Hepatocyte (in vitro differentiated cells): ENCODE measurements at regions not wholly inside any gene's neighbourhood (a gene's known extent, or its start where the extent isn't known, plus 50 kb on each side); places are given as distances from the start of the nearest gene placed in this dataset.

Experiments used
- CTCF ChIP-seq: fragments of 200-600 bp; sonication (generic); IDR thresholded peaks from 2 replicates; pipeline ENCODE4 v1.5.1; 2016; ENCODE audit warnings: antibody characterized with exemption, mild to moderate bottlenecking; ENCODE audit not compliant: poor library complexity
- EZH2 ChIP-seq: fragments of 200-600 bp; sonication (generic); IDR thresholded peaks from 2 replicates; pipeline ENCODE4 v1.6.1; 2016; ENCODE audit warnings: antibody characterized with exemption, mild to moderate bottlenecking, borderline replicate concordance

GRCh38 chr6:27139756-27140579 lies 107.5 kb upstream of the PRSS16 start:
- TF ChIP-seq EZH2 (no peak), CTCF (no peak)
